Hepatocyte (in vitro differentiated cells): ENCODE measurements at regions not wholly inside any gene's neighbourhood (a gene's known extent, or its start where the extent isn't known, plus 50 kb on each side); places are given as distances from the start of the nearest gene placed in this dataset.

Experiments
- DNase-seq: peaks from one replicate; pipeline ENCODE4 v3.0.0-alpha.2; 2016; ENCODE audit warnings: low spot score
- H2AFZ ChIP-seq: fragments of 200-600 bp; sonication (generic); 2 replicates; pipeline ENCODE4 v1.6.0; 2016; ENCODE audit warnings: antibody characterized with exemption, mild to moderate bottlenecking
- H3K27ac ChIP-seq: fragments of 200-600 bp; sonication (generic); 2 replicates; pipeline ENCODE4 v1.5.1; 2016; ENCODE audit warnings: mild to moderate bottlenecking
- H3K27me3 ChIP-seq: fragments of 200-600 bp; sonication (generic); 2 replicates; pipeline ENCODE4 v1.6.1; 2016
- H3K36me3 ChIP-seq: fragments of 200-600 bp; sonication (generic); replicated peaks from 2 replicates; pipeline ENCODE4 v1.5.1; 2016; ENCODE audit warnings: low read depth; ENCODE audit not compliant: insufficient read depth
- H3K4me1 ChIP-seq: fragments of 200-600 bp; sonication (generic); 2 replicates; pipeline ENCODE4 v1.5.1; 2016; ENCODE audit warnings: mild to moderate bottlenecking, moderate library complexity; ENCODE audit not compliant: insufficient read depth
- H3K4me2 ChIP-seq: fragments of 200-600 bp; sonication (generic); 2 replicates; pipeline ENCODE4 v1.6.0; 2016
- H3K4me3 ChIP-seq: fragments of 200-600 bp; sonication (generic); 2 replicates; pipeline ENCODE4 v1.5.1; 2016; ENCODE audit warnings: mild to moderate bottlenecking
- H3K79me2 ChIP-seq: fragments of 200-600 bp; sonication (generic); 2 replicates; pipeline ENCODE4 v1.6.0; 2017; ENCODE audit warnings: mild to moderate bottlenecking
- H3K9me2 ChIP-seq: fragments of 200-600 bp; sonication (generic); replicated peaks from 2 replicates; pipeline ENCODE4 v1.6.0; 2017; ENCODE audit warnings: mild to moderate bottlenecking; ENCODE audit not compliant: insufficient read depth
- H3K9me3 ChIP-seq: fragments of 200-600 bp; sonication (generic); 2 replicates; pipeline ENCODE4 v1.5.1; 2016; ENCODE audit warnings: low read depth, mild to moderate bottlenecking
- H4K20me1 ChIP-seq: fragments of 200-600 bp; sonication (generic); 2 replicates; pipeline ENCODE4 v1.6.0; 2016; ENCODE audit warnings: mild to moderate bottlenecking; ENCODE audit not compliant: insufficient read depth, poor library complexity, severe bottlenecking
- CTCF ChIP-seq: fragments of 200-600 bp; sonication (generic); IDR thresholded peaks from 2 replicates; pipeline ENCODE4 v1.5.1; 2016; ENCODE audit warnings: antibody characterized with exemption, mild to moderate bottlenecking; ENCODE audit not compliant: poor library complexity
- EZH2 ChIP-seq: fragments of 200-600 bp; sonication (generic); IDR thresholded peaks from 2 replicates; pipeline ENCODE4 v1.6.1; 2016; ENCODE audit warnings: antibody characterized with exemption, mild to moderate bottlenecking, borderline replicate concordance
- EZH2phosphoT487 ChIP-seq: fragments of 200-600 bp; sonication (generic); IDR thresholded peaks from one replicate; pipeline ENCODE4 v1.6.1; 2018; ENCODE audit warnings: antibody characterized with exemption, mild to moderate bottlenecking, low read depth, moderate library complexity; ENCODE audit not compliant: unreplicated experiment, severe bottlenecking
- WGBS: methylation state at CpG from one replicate; pipeline ENCODE4 v1.1.6; 2016; ENCODE audit warnings: low lambda C conversion rate; ENCODE audit errors: missing lambda C conversion rate; 5-methylcytosine and 5-hydroxymethylcytosine counted together

- no peaks in the 10 kb centered on the region for H3K4me1 ChIP-seq
- no peak overlapping the region for H3K27ac ChIP-seq
- no peak overlapping the region for H3K4me3 ChIP-seq
- DNase-seq = no peak
- no peaks in the 10 kb centered on the region for H3K36me3 ChIP-seq
- no peak for TF ChIP-seq CTCF
- TF ChIP-seq EZH2phosphoT487 = no peak
- TF ChIP-seq EZH2 = no peak
- H4K20me1 ChIP-seq = no peaks in the 10 kb centered on the region
- peaks cover 11% of the 10 kb centered on the region for H3K27me3 ChIP-seq
- no peaks in the 10 kb centered on the region for H3K9me2 ChIP-seq
- H2AFZ ChIP-seq = no peak overlapping the region
- H3K4me2 ChIP-seq = no peak overlapping the region
- WGBS = 48% methylated on average over 7 of the region's 7 CpGs
- H3K9me3 ChIP-seq = no peaks in the 10 kb centered on the region
- H3K79me2 ChIP-seq = no peaks in the 10 kb centered on the region
These were observed 200.4 kb upstream of the SRRM4 start for GRCh38 chr12:118780939-118781338.

- no peaks in the 10 kb centered on the region for H3K79me2 ChIP-seq
- H3K27me3 ChIP-seq = peaks cover 4% of the 10 kb centered on the region
- no peaks in the 10 kb centered on the region for H3K36me3 ChIP-seq
- no peaks in the 10 kb centered on the region for H4K20me1 ChIP-seq
- no peak overlapping the region for H2AFZ ChIP-seq
- H3K9me2 ChIP-seq = no peaks in the 10 kb centered on the region
- H3K27ac ChIP-seq = no peak overlapping the region
- no peak overlapping the region for H3K4me3 ChIP-seq
- H3K4me1 ChIP-seq = no peaks in the 10 kb centered on the region
- no peak for DNase-seq
- H3K9me3 ChIP-seq = no peaks in the 10 kb centered on the region
- WGBS = 72% methylated on average over 3 of the region's 3 CpGs
- TF ChIP-seq EZH2 (no peak), EZH2phosphoT487 (no peak), CTCF (no peak)
- H3K4me2 ChIP-seq = no peak overlapping the region
These were observed 199.6 kb upstream of the SRRM4 start for GRCh38 chr12:118781692-118782091.

- Histone ChIP-seq H3K9me2 (no peaks in the 10 kb centered on the region), H4K20me1 (no peaks in the 10 kb centered on the region), H3K4me3 (no peak overlapping the region), H3K79me2 (no peaks in the 10 kb centered on the region), H3K4me2 (no peak overlapping the region), H3K36me3 (no peaks in the 10 kb centered on the region), H3K4me1 (no peaks in the 10 kb centered on the region), H2AFZ (no peak overlapping the region), H3K27me3 (no peaks in the 10 kb centered on the region), H3K9me3 (no peaks in the 10 kb centered on the region), H3K27ac (no peak overlapping the region)
- 81% methylated on average over 2 of the region's 2 CpGs for WGBS
- no peak for DNase-seq
- no peak for TF ChIP-seq EZH2phosphoT487
- no peak for TF ChIP-seq CTCF
These were observed 197.6 kb upstream of the SRRM4 start for GRCh38 chr12:118783703-118784102.

- TF ChIP-seq EZH2phosphoT487 (no peak), EZH2 (no peak), CTCF (no peak)
- Histone ChIP-seq H2AFZ (no peak overlapping the region), H3K9me3 (no peaks in the 10 kb centered on the region), H3K9me2 (no peaks in the 10 kb centered on the region), H3K4me3 (no peak overlapping the region), H3K36me3 (no peaks in the 10 kb centered on the region), H3K27ac (no peak overlapping the region), H3K27me3 (no peaks in the 10 kb centered on the region), H3K4me1 (no peaks in the 10 kb centered on the region), H3K79me2 (no peaks in the 10 kb centered on the region), H3K4me2 (no peak overlapping the region), H4K20me1 (no peaks in the 10 kb centered on the region)
- no peak for DNase-seq
- 93% methylated on average over 1 of the region's 1 CpG for WGBS
These were observed 190.8 kb upstream of the SRRM4 start for GRCh38 chr12:118790578-118790977.
